ENCODE measurements at regions not wholly inside any gene's neighbourhood (a gene's known extent, or its start where the extent isn't known, plus 50 kb on each side); places are given as distances from the start of the nearest gene placed in this dataset.

DNA sequence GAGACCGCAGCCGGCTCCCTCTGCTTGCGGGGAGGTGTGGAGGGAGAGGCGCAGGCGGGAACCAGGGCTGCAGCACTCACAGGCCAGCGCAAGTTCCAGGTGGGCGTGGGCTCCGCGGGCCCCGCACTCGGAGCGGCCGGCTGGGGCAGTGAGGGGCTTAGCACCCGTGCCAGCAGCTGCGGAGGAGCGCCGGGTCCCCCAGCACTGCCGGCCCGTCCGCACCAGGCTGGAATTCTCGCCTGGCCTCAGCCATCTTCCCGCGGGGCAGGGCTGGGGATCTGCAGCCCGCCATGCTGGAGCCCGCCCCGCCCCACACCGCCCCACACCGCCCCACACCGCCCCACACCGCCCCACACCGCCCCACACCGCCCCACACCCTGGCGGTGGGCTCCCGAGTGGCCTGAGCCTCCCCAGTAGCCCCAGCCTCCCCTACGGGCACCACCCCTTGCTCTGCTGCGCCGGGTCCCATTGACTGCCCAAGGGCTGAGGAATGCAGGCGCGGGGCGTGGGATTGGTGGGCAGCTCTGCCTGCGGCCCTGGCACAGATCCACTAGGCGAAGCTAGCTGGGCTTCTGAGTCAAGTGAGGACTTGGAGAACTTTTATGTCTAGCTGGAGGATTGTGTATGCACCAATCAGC, 123.9 kb upstream of the MGAT5 start:
- no peaks in the 10 kb centered on the region for H3K36me3 ChIP-seq
- H3K9me3 ChIP-seq = no peaks in the 10 kb centered on the region
- DNase-seq (ENCODE audit: low spot score in 2 of 2) = no peak
- TF ChIP-seq POLR2AphosphoS5 (IDR thresholded peaks at IDR 0.05) (no peak), POLR2A (IDR thresholded peaks at IDR 0.05) (no peak)
- TF ChIP-seq, protein P1, sequence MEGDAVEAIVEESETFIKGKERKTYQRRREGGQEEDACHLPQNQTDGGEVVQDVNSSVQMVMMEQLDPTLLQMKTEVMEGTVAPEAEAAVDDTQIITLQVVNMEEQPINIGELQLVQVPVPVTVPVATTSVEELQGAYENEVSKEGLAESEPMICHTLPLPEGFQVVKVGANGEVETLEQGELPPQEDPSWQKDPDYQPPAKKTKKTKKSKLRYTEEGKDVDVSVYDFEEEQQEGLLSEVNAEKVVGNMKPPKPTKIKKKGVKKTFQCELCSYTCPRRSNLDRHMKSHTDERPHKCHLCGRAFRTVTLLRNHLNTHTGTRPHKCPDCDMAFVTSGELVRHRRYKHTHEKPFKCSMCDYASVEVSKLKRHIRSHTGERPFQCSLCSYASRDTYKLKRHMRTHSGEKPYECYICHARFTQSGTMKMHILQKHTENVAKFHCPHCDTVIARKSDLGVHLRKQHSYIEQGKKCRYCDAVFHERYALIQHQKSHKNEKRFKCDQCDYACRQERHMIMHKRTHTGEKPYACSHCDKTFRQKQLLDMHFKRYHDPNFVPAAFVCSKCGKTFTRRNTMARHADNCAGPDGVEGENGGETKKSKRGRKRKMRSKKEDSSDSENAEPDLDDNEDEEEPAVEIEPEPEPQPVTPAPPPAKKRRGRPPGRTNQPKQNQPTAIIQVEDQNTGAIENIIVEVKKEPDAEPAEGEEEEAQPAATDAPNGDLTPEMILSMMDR (IDR thresholded peaks at IDR 0.05) = no peak
- H3K4me3 ChIP-seq = no peak overlapping the region
- H3K4me1 ChIP-seq = no peaks in the 10 kb centered on the region
- H3K27ac ChIP-seq = no peak overlapping the region
- H3K27me3 ChIP-seq = no peaks in the 10 kb centered on the region
- intact Hi-C loops (cut with DNase I; ENCODE audit: low total_unique reads) = loop anchor here (10.0 kb wide), 2 partner anchors 245 to 285 kb away; no protein-coding TSS in a partner anchor

DNA sequence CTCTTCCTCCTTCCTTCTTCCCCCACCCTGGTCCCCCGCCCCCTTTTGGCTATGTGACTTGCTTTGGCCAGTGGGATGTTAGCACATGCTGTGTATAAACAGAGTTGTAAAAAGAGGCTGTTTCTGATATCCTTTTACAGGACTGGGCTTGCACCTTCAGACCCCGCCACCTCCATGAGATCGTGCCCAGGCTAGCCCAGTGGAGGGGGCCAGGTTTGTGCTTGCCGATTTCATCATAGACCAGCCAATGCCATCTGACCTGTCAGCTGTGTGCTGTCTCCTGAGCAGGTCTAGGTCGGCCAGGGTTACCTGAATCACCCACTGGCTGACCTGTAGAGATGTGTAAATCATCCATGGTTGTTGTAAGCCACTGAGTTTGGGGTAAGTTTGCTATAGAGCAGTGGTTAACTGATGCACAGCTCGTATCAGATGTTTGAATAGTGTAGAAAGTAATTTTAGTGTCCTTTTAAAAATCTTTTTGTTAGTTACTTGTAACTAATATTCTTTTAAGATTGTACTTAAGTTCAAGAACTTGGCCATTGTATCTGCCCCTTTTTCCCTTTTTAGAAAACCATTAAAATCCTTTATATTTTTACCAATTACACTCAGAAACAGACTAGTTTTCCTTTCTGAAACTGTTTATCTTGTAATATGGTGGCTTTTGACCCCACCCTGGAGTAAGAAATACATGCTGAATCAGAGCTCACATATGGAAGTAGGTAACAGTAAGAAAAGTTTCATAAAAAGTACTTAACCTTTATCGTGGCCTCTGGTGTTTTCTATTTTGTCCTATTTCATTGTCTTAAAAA, 122.0 kb upstream of the MGAT5 start:
- Histone ChIP-seq H3K27me3 (no peaks in the 10 kb centered on the region), H3K4me3 (no peak overlapping the region), H3K36me3 (no peaks in the 10 kb centered on the region), H3K9me3 (no peaks in the 10 kb centered on the region), H3K4me1 (no peaks in the 10 kb centered on the region), H3K27ac (no peak overlapping the region)
- TF ChIP-seq, protein P1 (IDR thresholded peaks at IDR 0.05) = no peak
- TF ChIP-seq POLR2A (IDR thresholded peaks at IDR 0.05) = no peak
- TF ChIP-seq POLR2AphosphoS5 (IDR thresholded peaks at IDR 0.05) = no peak
- intact Hi-C loops (cut with DNase I; ENCODE audit: low total_unique reads) = no loop called here
- DNase-seq (ENCODE audit: low spot score in 2 of 2) = no peak

DNA sequence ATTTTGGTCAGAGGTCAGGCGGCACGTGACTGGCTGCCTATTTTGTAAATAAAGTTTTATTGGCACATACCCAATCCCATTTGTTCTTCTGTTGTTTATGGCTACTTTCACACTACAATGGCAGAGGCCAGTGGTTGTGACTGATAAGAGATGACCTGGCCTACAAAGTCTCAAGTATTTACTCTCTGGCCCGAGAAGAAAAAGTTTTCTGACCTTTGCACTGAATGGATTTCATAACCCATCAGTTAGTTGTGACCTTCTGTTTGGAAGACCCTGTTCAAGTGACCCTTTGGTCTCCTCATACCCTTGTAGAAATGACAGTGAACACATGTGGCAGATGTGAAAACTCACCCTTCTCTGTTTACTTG, 121.4 kb upstream of the MGAT5 start:
- DNase-seq (ENCODE audit: low spot score in 2 of 2) = no peak
- Histone ChIP-seq H3K36me3 (no peaks in the 10 kb centered on the region), H3K9me3 (no peaks in the 10 kb centered on the region), H3K4me3 (no peak overlapping the region), H3K27ac (no peak overlapping the region), H3K27me3 (no peaks in the 10 kb centered on the region), H3K4me1 (no peaks in the 10 kb centered on the region)
- TF ChIP-seq POLR2A (IDR thresholded peaks at IDR 0.05) (no peak), POLR2AphosphoS5 (IDR thresholded peaks at IDR 0.05) (no peak)
- TF ChIP-seq, protein P1 (IDR thresholded peaks at IDR 0.05) = no peak
- intact Hi-C loops (cut with DNase I; ENCODE audit: low total_unique reads) = no loop called here

DNA sequence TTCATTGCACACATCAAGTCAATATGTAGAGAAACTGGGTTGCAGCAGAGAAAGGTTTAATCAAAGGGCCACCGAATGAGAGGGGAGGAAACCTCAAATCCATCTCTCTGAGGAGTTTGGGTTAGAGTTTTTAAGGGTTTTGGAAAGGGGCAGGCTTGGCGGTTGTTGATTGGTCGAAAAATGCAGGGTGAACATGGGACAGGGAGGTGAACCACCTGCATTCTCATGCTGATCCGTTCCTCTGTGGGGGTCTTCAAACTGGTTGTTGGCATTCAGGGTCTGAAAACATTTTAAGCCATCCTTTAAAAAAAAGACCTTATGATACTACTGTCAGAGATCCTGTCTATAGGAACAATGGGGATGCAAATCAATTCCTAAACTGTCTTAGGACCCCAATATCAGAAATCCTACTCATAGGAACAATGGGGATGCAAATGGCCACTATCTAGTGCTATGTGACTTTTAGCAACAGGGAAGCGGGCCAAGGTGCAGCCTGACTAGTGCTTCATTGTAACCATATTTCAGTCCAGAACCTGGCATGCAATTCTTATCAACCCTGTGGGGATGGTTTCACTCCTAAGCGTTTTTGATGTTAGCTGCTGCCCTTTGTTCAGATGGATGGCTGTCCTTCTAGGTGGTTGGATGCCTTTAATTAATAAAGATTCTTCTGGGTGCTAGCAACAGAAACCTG, 120.1 kb upstream of the MGAT5 start:
- H3K4me3 ChIP-seq = no peak overlapping the region
- no peaks in the 10 kb centered on the region for H3K27me3 ChIP-seq
- H3K4me1 ChIP-seq = no peaks in the 10 kb centered on the region
- no peak overlapping the region for H3K27ac ChIP-seq
- H3K9me3 ChIP-seq = no peaks in the 10 kb centered on the region
- H3K36me3 ChIP-seq = no peaks in the 10 kb centered on the region
- TF ChIP-seq, protein P1 (IDR thresholded peaks at IDR 0.05) = no peak
- no peak for TF ChIP-seq POLR2A (IDR thresholded peaks at IDR 0.05)
- TF ChIP-seq POLR2AphosphoS5 (IDR thresholded peaks at IDR 0.05) = no peak
- no peak for DNase-seq (ENCODE audit: low spot score in 2 of 2)
- intact Hi-C loops (cut with DNase I; ENCODE audit: low total_unique reads) = no loop called here

DNA sequence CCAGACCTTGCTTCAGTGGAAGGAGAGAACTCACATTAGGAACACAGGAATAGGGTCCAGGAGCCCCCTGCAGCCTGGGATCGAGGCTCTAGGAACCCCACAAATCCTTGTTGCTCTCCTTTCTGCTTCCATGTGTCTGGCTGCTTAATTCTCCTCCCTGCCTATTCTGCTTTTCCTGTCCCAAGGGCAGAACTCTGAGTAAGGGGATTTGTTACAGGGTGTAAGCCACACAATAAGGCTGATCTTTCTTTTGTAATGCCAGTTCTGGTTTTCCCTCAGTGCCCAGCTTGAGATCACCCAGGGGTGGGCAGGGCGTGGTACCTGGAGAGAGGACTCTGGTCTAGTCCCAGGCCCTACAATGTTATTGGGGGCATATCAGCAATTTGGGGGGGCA, 119.6 kb upstream of the MGAT5 start:
- TF ChIP-seq POLR2AphosphoS5 (IDR thresholded peaks at IDR 0.05) (no peak), POLR2A (IDR thresholded peaks at IDR 0.05) (no peak)
- TF ChIP-seq, protein P1 (IDR thresholded peaks at IDR 0.05) = no peak
- Histone ChIP-seq H3K27me3 (no peaks in the 10 kb centered on the region), H3K36me3 (no peaks in the 10 kb centered on the region), H3K4me1 (no peaks in the 10 kb centered on the region), H3K4me3 (no peak overlapping the region), H3K9me3 (no peaks in the 10 kb centered on the region), H3K27ac (no peak overlapping the region)
- DNase-seq (ENCODE audit: low spot score in 2 of 2) = no peak
- intact Hi-C loops (cut with DNase I; ENCODE audit: low total_unique reads) = no loop called here
